Epithelial cell of esophagus (primary cell): ENCODE measurements at regions not wholly inside any gene's neighbourhood (a gene's known extent, or its start where the extent isn't known, plus 50 kb on each side); places are given as distances from the start of the nearest gene placed in this dataset.

ENCODE experiments used
- DNase-seq: peaks from one replicate; pipeline ENCODE4 v3.0.0; 2010; ENCODE audit warnings: low read depth
- H3K4me3 ChIP-seq: 2 replicates; pipeline ENCODE4 v1.5.1; 2011; ENCODE audit warnings: mild to moderate bottlenecking, low read length, control low read depth
- TF ChIP-seq, protein P1 (sequence below): IDR thresholded peaks from 2 replicates; pipeline ENCODE4 v1.5.1; 2011; ENCODE audit warnings: low read depth, mild to moderate bottlenecking, low read length, control low read depth, inconsistent platforms; ENCODE audit not compliant: insufficient read depth; ENCODE audit errors: missing control alignments

DNA sequence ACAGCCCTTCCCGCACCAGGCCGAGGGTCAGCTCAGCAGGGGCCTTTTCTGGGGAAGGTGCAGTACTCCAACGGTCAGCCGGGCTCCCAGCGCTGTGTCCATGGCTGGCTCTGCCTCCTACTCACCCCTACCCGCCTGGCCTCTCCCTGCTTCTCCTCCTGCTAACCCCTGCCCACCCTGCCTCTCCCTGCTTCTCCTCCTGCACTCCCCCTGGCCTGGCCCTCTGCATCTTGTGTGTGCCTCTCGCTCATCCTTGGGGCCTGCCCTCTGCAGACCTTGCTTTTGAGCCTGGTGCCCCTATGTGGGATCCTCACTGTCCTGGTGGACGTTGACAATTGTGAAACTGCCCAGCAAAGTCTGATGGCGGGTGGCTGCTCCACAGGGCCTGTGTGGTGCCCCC is 274.6 kb upstream of the IRX2 start:
- TF ChIP-seq, protein P1, sequence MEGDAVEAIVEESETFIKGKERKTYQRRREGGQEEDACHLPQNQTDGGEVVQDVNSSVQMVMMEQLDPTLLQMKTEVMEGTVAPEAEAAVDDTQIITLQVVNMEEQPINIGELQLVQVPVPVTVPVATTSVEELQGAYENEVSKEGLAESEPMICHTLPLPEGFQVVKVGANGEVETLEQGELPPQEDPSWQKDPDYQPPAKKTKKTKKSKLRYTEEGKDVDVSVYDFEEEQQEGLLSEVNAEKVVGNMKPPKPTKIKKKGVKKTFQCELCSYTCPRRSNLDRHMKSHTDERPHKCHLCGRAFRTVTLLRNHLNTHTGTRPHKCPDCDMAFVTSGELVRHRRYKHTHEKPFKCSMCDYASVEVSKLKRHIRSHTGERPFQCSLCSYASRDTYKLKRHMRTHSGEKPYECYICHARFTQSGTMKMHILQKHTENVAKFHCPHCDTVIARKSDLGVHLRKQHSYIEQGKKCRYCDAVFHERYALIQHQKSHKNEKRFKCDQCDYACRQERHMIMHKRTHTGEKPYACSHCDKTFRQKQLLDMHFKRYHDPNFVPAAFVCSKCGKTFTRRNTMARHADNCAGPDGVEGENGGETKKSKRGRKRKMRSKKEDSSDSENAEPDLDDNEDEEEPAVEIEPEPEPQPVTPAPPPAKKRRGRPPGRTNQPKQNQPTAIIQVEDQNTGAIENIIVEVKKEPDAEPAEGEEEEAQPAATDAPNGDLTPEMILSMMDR = no peak
- no peak for DNase-seq
- H3K4me3 ChIP-seq = no peak overlapping the region

DNA sequence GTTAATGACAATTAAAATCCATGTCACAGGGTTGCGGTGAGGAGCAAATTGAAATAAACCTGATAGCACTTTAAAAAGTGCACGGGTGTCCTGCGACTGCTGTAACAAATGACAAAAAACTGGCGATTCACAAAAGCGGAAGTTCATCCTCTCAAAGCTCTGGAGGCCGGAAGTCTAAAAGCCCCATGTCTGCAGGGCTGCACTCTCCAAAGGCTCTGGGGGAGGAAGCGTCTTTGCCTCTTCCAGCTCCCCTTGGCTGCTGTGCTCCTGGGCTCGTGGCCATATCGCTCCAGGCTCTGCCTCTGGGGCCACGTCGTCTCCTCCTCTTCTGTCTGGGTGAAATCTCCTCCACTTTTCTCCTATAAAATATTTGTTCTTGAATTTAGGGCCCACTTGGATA is 273.9 kb upstream of the IRX2 start:
- DNase-seq = no peak
- no peak overlapping the region for H3K4me3 ChIP-seq
- TF ChIP-seq, protein P1 = no peak

DNA sequence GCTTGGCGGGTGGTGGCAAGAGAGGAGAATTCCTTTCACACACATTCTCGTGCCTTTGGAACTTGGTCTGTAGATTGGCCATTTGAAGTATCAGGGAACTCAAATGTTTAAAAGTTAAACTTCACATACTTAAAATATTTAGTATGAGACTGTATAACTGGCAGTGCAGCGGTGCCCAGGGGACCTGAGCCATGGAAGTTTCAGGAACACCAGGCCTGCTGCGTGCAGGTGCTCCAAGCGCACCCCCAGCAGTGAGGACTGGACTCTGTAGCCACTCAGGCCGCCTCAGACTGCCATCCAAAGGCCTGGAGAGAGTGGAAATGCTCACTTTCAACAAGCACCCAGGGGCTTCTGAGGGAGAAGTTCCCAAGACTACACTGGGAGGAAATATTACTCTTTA is 273.5 kb upstream of the IRX2 start:
- TF ChIP-seq, protein P1 = no peak
- no peak for DNase-seq
- H3K4me3 ChIP-seq = no peak overlapping the region

DNA sequence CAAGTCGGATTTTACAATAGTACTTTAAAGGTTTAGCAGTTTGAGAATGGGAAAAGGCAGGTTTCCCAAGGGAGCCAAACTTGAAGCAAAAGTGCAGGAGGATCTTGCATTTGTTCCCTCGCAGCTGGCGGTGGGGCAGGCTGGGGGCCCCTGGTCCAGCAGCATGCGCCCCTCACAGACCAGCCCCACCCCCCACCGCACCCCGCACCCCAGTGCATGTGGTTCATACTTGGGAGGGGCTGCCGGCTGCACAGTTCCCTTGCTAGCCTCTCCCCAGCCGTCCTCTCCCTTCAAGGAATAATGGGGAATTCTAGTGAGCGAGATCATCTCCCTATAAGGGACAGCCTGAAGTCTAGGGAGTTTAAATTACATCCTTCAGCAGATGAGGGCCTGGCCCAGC is 273.1 kb upstream of the IRX2 start:
- DNase-seq = no peak
- H3K4me3 ChIP-seq = no peak overlapping the region
- TF ChIP-seq, protein P1 = no peak

DNA sequence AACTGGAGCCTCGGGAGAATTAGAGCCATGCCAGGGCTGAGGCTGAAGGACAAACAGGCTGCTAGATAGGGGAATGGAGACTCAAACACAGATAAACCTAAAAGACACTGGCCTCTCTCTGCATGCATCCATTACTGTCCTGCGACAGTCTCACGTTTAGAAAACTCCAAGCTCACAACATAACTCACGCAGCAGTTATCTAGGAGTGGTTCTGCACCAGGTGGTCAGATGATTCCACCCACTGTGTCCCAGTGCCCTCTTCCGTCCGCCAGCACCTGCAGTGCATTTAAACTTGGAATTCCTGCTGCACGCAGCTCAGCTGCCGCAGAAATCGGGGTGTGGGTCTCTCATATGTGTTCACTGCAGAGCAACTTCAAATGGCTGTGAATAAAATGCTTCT is 272.6 kb upstream of the IRX2 start:
- H3K4me3 ChIP-seq = no peak overlapping the region
- no peak for DNase-seq
- TF ChIP-seq, protein P1 = no peak

DNA sequence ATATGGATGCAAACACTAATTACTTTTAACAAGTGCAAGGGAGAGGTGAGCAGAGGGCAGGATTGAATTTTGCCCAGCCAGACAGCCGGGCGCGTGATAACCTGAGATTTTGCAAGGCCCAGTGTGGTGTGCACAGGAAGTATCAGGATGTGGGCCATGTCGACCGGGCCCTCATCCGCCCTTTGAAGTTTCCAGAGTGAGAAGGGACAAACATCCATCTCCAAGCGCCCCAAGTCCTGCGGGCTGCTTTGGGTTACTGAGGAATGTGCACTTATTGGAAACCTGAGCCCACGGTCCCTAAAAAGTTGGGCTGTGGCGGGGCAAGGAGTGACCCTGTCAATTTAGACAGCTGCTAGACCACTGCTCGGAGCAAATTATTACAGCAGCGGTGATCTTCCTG is 272.2 kb upstream of the IRX2 start:
- TF ChIP-seq, protein P1 = no peak
- H3K4me3 ChIP-seq = no peak overlapping the region
- DNase-seq = no peak

DNA sequence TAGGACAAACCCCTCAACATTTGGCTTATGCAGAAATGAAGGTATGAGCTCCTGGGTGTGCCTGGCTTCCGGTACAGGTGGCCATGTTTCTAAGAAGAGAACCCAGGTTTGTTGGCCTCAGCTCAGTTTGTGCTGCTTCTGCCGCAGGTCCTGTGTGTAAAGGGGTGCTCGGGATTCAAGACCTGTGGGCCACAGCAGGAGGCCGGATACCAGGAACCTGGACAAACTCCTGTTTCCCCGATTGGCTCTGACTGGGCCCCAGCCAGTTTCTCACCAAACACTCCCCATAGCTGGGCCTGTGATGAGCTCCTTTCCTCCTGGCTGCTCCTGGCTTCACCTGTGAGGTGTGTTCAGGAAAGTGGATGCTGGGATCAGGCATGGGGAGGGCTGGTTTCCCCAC is 271.2 kb upstream of the IRX2 start:
- no peak for DNase-seq
- no peak overlapping the region for H3K4me3 ChIP-seq
- TF ChIP-seq, protein P1 = no peak
